ENCODE measurements at regions not wholly inside any gene's neighbourhood (a gene's known extent, or its start where the extent isn't known, plus 50 kb on each side); places are given as distances from the start of the nearest gene placed in this dataset.

GRCh38 chr4:3851211-3851610 is 85.0 kb downstream of the ADRA2C start:
- H3K27ac Mint-ChIP-seq (ENCODE audit: unreplicated experiment), result no peak overlapping the region
- H3K27me3 Mint-ChIP-seq (ENCODE audit: low read depth, unreplicated experiment), result peaks cover 70% of the 10 kb centered on the region
- H3K4me2 ChIP-seq (ENCODE audit: low read length), result no peak overlapping the region
- TF ChIP-seq CTCF (IDR thresholded peaks at IDR 0.05; ENCODE audit: insufficient read depth, low read depth, low read length), result no peak
- TF ChIP-seq EZH2 (IDR thresholded peaks at IDR 0.05; ENCODE audit: insufficient read depth, low read length), result no peak
- no peaks in the 10 kb centered on the region for H4K20me1 ChIP-seq (ENCODE audit: insufficient read depth, low read length)
- no peak overlapping the region for H2AFZ ChIP-seq (ENCODE audit: low read depth, low read length)
- H3K4me3 Mint-ChIP-seq (ENCODE audit: unreplicated experiment), result no peak overlapping the region
- DNase-seq (ENCODE audit: low read depth) (no peak), FAIRE-seq (no peak)
- H3K79me2 ChIP-seq (ENCODE audit: insufficient read depth, low read length), result no peaks in the 10 kb centered on the region
- H3K4me1 Mint-ChIP-seq (ENCODE audit: low read depth, unreplicated experiment), result no peaks in the 10 kb centered on the region
- H3K4me1 ChIP-seq (ENCODE audit: insufficient read depth, low read length), result no peaks in the 10 kb centered on the region
- peaks cover 16% of the 10 kb centered on the region for H3K9me3 Mint-ChIP-seq (ENCODE audit: unreplicated experiment)
- H3K4me3 ChIP-seq (ENCODE audit: insufficient read depth, low read depth, low read length), result no peak overlapping the region
- H3K36me3 ChIP-seq (ENCODE audit: insufficient read depth, low read length), result no peaks in the 10 kb centered on the region
- peaks cover 2% of the 10 kb centered on the region for H3K27me3 ChIP-seq (ENCODE audit: insufficient read depth, low read length)
- no peaks in the 10 kb centered on the region for H3K9me3 ChIP-seq (ENCODE audit: insufficient read depth, low read depth, low read length)
- no peaks in the 10 kb centered on the region for H3K36me3 Mint-ChIP-seq (ENCODE audit: low read depth, unreplicated experiment)
- H3K27ac ChIP-seq (ENCODE audit: low read depth, low read length), result no peak overlapping the region
- H3K9ac ChIP-seq (ENCODE audit: low read length), result no peak overlapping the region

- Mint-ChIP-seq H3K27ac (ENCODE audit: unreplicated experiment) (no peak overlapping the region), H3K9me3 (ENCODE audit: unreplicated experiment) (peaks cover 16% of the 10 kb centered on the region), H3K27me3 (ENCODE audit: low read depth, unreplicated experiment) (peaks cover 71% of the 10 kb centered on the region), H3K4me3 (ENCODE audit: unreplicated experiment) (no peak overlapping the region), H3K4me1 (ENCODE audit: low read depth, unreplicated experiment) (no peaks in the 10 kb centered on the region), H3K36me3 (ENCODE audit: low read depth, unreplicated experiment) (no peaks in the 10 kb centered on the region)
- H3K36me3 ChIP-seq (ENCODE audit: insufficient read depth, low read length), result no peaks in the 10 kb centered on the region
- no peaks in the 10 kb centered on the region for H3K79me2 ChIP-seq (ENCODE audit: insufficient read depth, low read length)
- H3K9me3 ChIP-seq (ENCODE audit: insufficient read depth, low read depth, low read length), result no peaks in the 10 kb centered on the region
- no peak overlapping the region for H3K4me3 ChIP-seq (ENCODE audit: insufficient read depth, low read depth, low read length)
- H3K27me3 ChIP-seq (ENCODE audit: insufficient read depth, low read length), result peaks cover 2% of the 10 kb centered on the region
- no peak overlapping the region for H3K9ac ChIP-seq (ENCODE audit: low read length)
- DNase-seq (ENCODE audit: low read depth) (no peak), FAIRE-seq (no peak)
- H3K4me1 ChIP-seq (ENCODE audit: insufficient read depth, low read length), result no peaks in the 10 kb centered on the region
- no peak overlapping the region for H3K4me2 ChIP-seq (ENCODE audit: low read length)
- TF ChIP-seq CTCF (IDR thresholded peaks at IDR 0.05; ENCODE audit: insufficient read depth, low read depth, low read length) (no peak), EZH2 (IDR thresholded peaks at IDR 0.05; ENCODE audit: insufficient read depth, low read length) (no peak)
- H3K27ac ChIP-seq (ENCODE audit: low read depth, low read length), result no peak overlapping the region
- H2AFZ ChIP-seq (ENCODE audit: low read depth, low read length), result no peak overlapping the region
- no peaks in the 10 kb centered on the region for H4K20me1 ChIP-seq (ENCODE audit: insufficient read depth, low read length)
Measured at GRCh38 chr4:3851881-3852280, 85.7 kb downstream of the ADRA2C start.

GRCh38 chr4:3852309-3852708 is 86.1 kb downstream of the ADRA2C start:
- H3K27ac Mint-ChIP-seq (ENCODE audit: unreplicated experiment), result no peak overlapping the region
- no peak overlapping the region for H3K4me3 ChIP-seq (ENCODE audit: insufficient read depth, low read depth, low read length)
- H4K20me1 ChIP-seq (ENCODE audit: insufficient read depth, low read length), result no peaks in the 10 kb centered on the region
- FAIRE-seq (no peak), DNase-seq (ENCODE audit: low read depth) (no peak)
- no peak overlapping the region for H2AFZ ChIP-seq (ENCODE audit: low read depth, low read length)
- H3K36me3 Mint-ChIP-seq (ENCODE audit: low read depth, unreplicated experiment), result no peaks in the 10 kb centered on the region
- H3K4me1 Mint-ChIP-seq (ENCODE audit: low read depth, unreplicated experiment), result no peaks in the 10 kb centered on the region
- peaks cover 71% of the 10 kb centered on the region for H3K27me3 Mint-ChIP-seq (ENCODE audit: low read depth, unreplicated experiment)
- TF ChIP-seq CTCF (IDR thresholded peaks at IDR 0.05; ENCODE audit: insufficient read depth, low read depth, low read length), result no peak
- no peak for TF ChIP-seq EZH2 (IDR thresholded peaks at IDR 0.05; ENCODE audit: insufficient read depth, low read length)
- no peaks in the 10 kb centered on the region for H3K9me3 ChIP-seq (ENCODE audit: insufficient read depth, low read depth, low read length)
- H3K4me2 ChIP-seq (ENCODE audit: low read length), result no peak overlapping the region
- no peak overlapping the region for H3K9ac ChIP-seq (ENCODE audit: low read length)
- no peaks in the 10 kb centered on the region for H3K79me2 ChIP-seq (ENCODE audit: insufficient read depth, low read length)
- no peak overlapping the region for H3K27ac ChIP-seq (ENCODE audit: low read depth, low read length)
- peaks cover 16% of the 10 kb centered on the region for H3K9me3 Mint-ChIP-seq (ENCODE audit: unreplicated experiment)
- H3K36me3 ChIP-seq (ENCODE audit: insufficient read depth, low read length), result no peaks in the 10 kb centered on the region
- no peak overlapping the region for H3K4me3 Mint-ChIP-seq (ENCODE audit: unreplicated experiment)
- H3K4me1 ChIP-seq (ENCODE audit: insufficient read depth, low read length), result no peaks in the 10 kb centered on the region
- H3K27me3 ChIP-seq (ENCODE audit: insufficient read depth, low read length), result peaks cover 2% of the 10 kb centered on the region
